Adrenal gland (tissue), 9 donors: ENCODE measurements at regions not wholly inside any gene's neighbourhood (a gene's known extent, or its start where the extent isn't known, plus 50 kb on each side); places are given as distances from the start of the nearest gene placed in this dataset.

Experiments used
- DNase-seq, 7 donors: peaks; one replicate each; pipeline ENCODE4 v3.0.0-alpha.2; 2019 to 2020
- H3K27ac ChIP-seq, 5 donors: fragments of 200-600 bp; sonication (generic) in 4 of 5; 1 replicate in 3 of 5; 2 replicates in 2 of 5; pipeline versions ENCODE4 v1.5.1 to v1.8.0; 2016 to 2020; ENCODE audit warnings: mild to moderate bottlenecking in 1 of 5
- H3K27me3 ChIP-seq: fragments of 200-600 bp; 2 replicates; pipeline ENCODE4 v1.8.0; 2021
- H3K36me3 ChIP-seq, 2 donors: fragments of 200-600 bp; replicated peaks in 1 of 2; 1 replicate in 1 of 2; 2 replicates in 1 of 2; pipeline versions ENCODE4 v1.5.1 to v1.8.0; 2018 to 2022
- H3K4me1 ChIP-seq, 2 donors: fragments of 200-600 bp; replicated peaks in 1 of 2; 1 replicate in 1 of 2; 2 replicates in 1 of 2; pipeline versions ENCODE4 v1.5.1 to v1.8.0; 2018 to 2021
- H3K4me3 ChIP-seq, 4 donors: fragments of 200-600 bp; sonication (generic) in 3 of 4; one replicate each; pipeline ENCODE4 v1.5.1; 2016 to 2018
- H3K9me3 ChIP-seq, 3 donors: fragments of 200-600 bp; sonication (generic) in 1 of 3; replicated peaks in 1 of 3; 1 replicate in 2 of 3; 2 replicates in 1 of 3; pipeline versions ENCODE4 v1.5.1 to v1.8.0; 2016 to 2021
- POLR2A ChIP-seq, 2 donors: fragments of 450-650 bp; IDR thresholded peaks; one replicate each; pipeline ENCODE4 v1.6.1; 2017; ENCODE audit warnings: antibody characterized with exemption in 2 of 2, mild to moderate bottlenecking in 2 of 2, moderate library complexity in 1 of 2
- WGBS, 4 donors: extraction: QIAGEN DNeasy Blood & Tissue Kit in 2 of 4; methylation state at CpG; one replicate each; pipeline versions ENCODE4 v1.1.5 to v1.1.7; 2013 to 2017; 5-methylcytosine and 5-hydroxymethylcytosine counted together
- intact Hi-C, 2 donors: fragments of 100-400 bp; cut with DNase I; formaldehyde crosslinking; loops; one replicate each; pipeline versions ENCODE4 v1.14.1 to v1.15.0; 2022 to 2023
- TF ChIP-seq, protein P1 (sequence below), 6 experiments: fragments of 450-650 bp in 4 of 6; fragments of 200-600 bp in 2 of 6; sonication (generic) in 1 of 6; IDR thresholded peaks; 1 replicate in 5 of 6; 2 replicates in 1 of 6; pipeline versions ENCODE4 v1.5.1 to v1.8.0; 2016 to 2021; ENCODE audit warnings: antibody characterized with exemption in 6 of 6, mild to moderate bottlenecking in 2 of 6, moderate library complexity in 1 of 6
- donor health status: healthy with polysubstance abuse.
- donor health status: Bipolar disorder and iron deficiency.
- donor health status: DM: yes; HTN: yes; CAD: no.
- donor health status: DM: no; HTN: no; CAD: no.
- donor health status: DM: no; HTN: no; CAD: no.

DNA sequence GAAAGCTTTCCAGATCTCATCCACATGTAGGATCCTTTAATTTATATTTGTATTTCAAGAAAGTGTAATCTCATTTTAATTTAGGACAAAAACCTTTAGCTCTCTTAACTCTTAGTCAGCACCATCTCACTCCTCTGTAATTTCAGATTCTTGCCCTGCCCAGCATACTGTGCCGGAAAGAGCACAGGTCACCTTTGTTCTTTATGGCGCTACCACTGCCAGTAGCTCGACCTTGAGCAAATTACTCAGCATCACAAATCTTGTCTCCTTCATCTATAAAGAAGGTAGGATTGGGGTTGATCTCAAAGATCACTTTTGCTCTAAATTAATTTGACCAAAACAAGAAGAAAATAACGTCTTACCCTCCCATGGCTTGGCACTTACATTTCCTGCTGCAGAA is 56.1 kb upstream of the ZC3H11B start:
- 21 to 61% (median 26%) methylated on average over 4 of the region's 4 CpGs for WGBS, 4 donors
- no peaks in the 10 kb centered on the region for H3K36me3 ChIP-seq

DNA sequence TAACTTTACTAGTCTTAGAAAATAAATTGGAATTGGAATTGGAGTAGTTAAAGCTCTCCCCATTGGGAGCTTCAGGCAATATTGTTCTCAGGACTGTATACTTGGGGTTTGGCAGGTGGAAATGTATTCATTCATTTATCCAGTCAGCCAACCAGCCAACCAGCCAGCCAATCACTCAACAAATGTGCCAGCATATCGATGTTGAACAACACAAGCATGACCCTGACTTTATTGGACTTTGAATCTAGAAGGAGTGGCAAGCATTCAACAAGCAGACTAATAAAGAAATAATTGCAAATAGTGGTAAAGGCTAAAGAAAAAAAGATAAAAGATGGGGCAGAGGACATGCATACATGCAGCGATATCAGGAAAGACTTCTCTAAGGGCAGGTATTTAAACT is 55.5 kb upstream of the ZC3H11B start:
- 70 to 80% (median 74%) methylated on average over 2 of the region's 2 CpGs for WGBS, 4 donors

More for the DNA sequence above, 56.1 kb upstream of the ZC3H11B start:
- TF ChIP-seq, protein P1, sequence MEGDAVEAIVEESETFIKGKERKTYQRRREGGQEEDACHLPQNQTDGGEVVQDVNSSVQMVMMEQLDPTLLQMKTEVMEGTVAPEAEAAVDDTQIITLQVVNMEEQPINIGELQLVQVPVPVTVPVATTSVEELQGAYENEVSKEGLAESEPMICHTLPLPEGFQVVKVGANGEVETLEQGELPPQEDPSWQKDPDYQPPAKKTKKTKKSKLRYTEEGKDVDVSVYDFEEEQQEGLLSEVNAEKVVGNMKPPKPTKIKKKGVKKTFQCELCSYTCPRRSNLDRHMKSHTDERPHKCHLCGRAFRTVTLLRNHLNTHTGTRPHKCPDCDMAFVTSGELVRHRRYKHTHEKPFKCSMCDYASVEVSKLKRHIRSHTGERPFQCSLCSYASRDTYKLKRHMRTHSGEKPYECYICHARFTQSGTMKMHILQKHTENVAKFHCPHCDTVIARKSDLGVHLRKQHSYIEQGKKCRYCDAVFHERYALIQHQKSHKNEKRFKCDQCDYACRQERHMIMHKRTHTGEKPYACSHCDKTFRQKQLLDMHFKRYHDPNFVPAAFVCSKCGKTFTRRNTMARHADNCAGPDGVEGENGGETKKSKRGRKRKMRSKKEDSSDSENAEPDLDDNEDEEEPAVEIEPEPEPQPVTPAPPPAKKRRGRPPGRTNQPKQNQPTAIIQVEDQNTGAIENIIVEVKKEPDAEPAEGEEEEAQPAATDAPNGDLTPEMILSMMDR (IDR thresholded peaks at IDR 0.05): no peak
- no peak for TF ChIP-seq POLR2A (IDR thresholded peaks at IDR 0.05)
- Histone ChIP-seq H3K27ac (no peak overlapping the region), H3K27me3 (no peaks in the 10 kb centered on the region), H3K4me3 (no peak overlapping the region), H3K9me3 (no peaks in the 10 kb centered on the region), H3K4me1 (peaks cover 0 to 8% of the 10 kb centered on the region in 2 donors)
- DNase-seq: peak in 1 of 7 donors; percentile 7
- intact Hi-C loops: no loop called here

DNA sequence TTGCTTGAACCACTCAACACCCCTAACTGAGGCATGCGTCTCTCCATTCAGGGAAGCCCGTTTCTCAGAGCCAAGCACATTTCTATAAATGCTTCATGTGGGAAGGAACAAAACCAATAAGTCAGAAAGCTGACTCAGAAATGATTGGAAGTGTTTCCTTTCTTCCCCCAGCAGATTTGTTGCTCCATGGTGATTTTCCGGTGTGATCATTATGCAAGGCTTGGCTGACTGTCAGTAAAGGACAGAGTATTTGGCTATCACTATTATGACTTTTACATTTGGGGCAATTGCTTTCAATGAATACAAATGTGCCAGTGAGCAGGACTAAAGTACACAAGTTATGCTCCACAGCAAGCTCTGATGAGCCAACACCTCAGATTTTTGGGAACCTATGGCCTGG is 53.3 kb upstream of the ZC3H11B start:
- TF ChIP-seq POLR2A (IDR thresholded peaks at IDR 0.05): no peak
- TF ChIP-seq, protein P1 (IDR thresholded peaks at IDR 0.05): no peak
- H3K9me3 ChIP-seq: no peaks in the 10 kb centered on the region
- 39 to 52% (median 47%) methylated on average over 3 of the region's 3 CpGs for WGBS, 4 donors
- peaks cover 0 to 8% of the 10 kb centered on the region in 2 donors for H3K4me1 ChIP-seq
- no peaks in the 10 kb centered on the region for H3K36me3 ChIP-seq
- H3K4me3 ChIP-seq: no peak overlapping the region
- peak in 3 of 7 donors; percentile 24 to 45 (median 41) for DNase-seq
- intact Hi-C loops: no loop called here
- no peak overlapping the region for H3K27ac ChIP-seq
- H3K27me3 ChIP-seq: no peaks in the 10 kb centered on the region

More for the DNA sequence above, 55.5 kb upstream of the ZC3H11B start:
- intact Hi-C loops: no loop called here
- DNase-seq: no peak
- H3K4me3 ChIP-seq: no peak overlapping the region
- H3K27me3 ChIP-seq: no peaks in the 10 kb centered on the region
- TF ChIP-seq POLR2A (IDR thresholded peaks at IDR 0.05): no peak
- TF ChIP-seq, protein P1 (IDR thresholded peaks at IDR 0.05): no peak
- no peaks in the 10 kb centered on the region for H3K36me3 ChIP-seq
- no peaks in the 10 kb centered on the region for H3K9me3 ChIP-seq
- no peak overlapping the region for H3K27ac ChIP-seq
- H3K4me1 ChIP-seq: peaks cover 0 to 8% of the 10 kb centered on the region in 2 donors

DNA sequence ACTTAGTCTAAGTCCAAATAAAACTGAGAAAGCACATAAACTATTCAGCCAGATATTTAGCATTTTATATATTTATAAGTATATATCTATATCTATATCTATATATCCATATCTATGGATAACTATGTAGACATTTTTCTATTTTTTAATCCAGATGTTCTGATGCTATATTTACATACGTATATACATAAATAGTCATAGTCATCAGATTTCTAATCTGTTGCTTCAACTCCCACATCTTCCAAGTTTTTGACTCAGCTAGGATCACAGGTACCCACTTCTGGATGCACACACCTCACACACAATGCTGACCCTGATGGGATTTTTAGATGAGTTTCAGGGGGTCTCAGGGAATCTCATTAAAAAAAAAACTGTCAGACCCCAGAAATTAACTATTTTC is 52.2 kb upstream of the ZC3H11B start:
- peaks cover 0 to 14% of the 10 kb centered on the region in 2 donors for H3K4me1 ChIP-seq
- WGBS, 4 donors: 81 to 84% (median 83%) methylated on average over 1 of the region's 1 CpG
- intact Hi-C loops: no loop called here

More for the DNA sequence above, 52.2 kb upstream of the ZC3H11B start:
- TF ChIP-seq, protein P1 (IDR thresholded peaks at IDR 0.05): no peak
- no peak for TF ChIP-seq POLR2A (IDR thresholded peaks at IDR 0.05)
- Histone ChIP-seq H3K36me3 (no peaks in the 10 kb centered on the region), H3K9me3 (no peaks in the 10 kb centered on the region), H3K27me3 (no peaks in the 10 kb centered on the region), H3K4me3 (no peak overlapping the region), H3K27ac (no peak overlapping the region)
- no peak for DNase-seq
